ENCODE measurements at regions not wholly inside any gene's neighbourhood (a gene's known extent, or its start where the extent isn't known, plus 50 kb on each side); places are given as distances from the start of the nearest gene placed in this dataset.

- no peak overlapping the region for H3K27ac Mint-ChIP-seq
- Histone ChIP-seq H3K4me3 (replicated peaks in 1 of 3; ENCODE audit: low read depth in 2 of 3, low read length in 3 of 3) (no peak overlapping the region), H3K36me3 (replicated peaks in 1 of 2; ENCODE audit: control insufficient read depth in 1 of 2, insufficient read depth in 2 of 2, low read length in 2 of 2) (no peaks in the 10 kb centered on the region), H3K4me2 (replicated peaks; ENCODE audit: extremely low read depth, low read length, poor library complexity, severe bottlenecking) (no peak overlapping the region), H3K27me3 (ENCODE audit: control insufficient read depth in 2 of 2, insufficient read depth in 2 of 2, low read length in 2 of 2) (no peaks in the 10 kb centered on the region), H2AFZ (ENCODE audit: insufficient read depth, low read depth, low read length, poor library complexity, severe bottlenecking) (no peak overlapping the region), H3K9me3 (replicated peaks in 1 of 2; ENCODE audit: control insufficient read depth in 1 of 2, insufficient read depth in 1 of 2, low read length in 2 of 2) (no peaks in the 10 kb centered on the region), H3K4me1 (ENCODE audit: control insufficient read depth in 1 of 2, insufficient read depth in 2 of 2, low read length in 2 of 2) (peaks cover 0 to 6% of the 10 kb centered on the region in 2 donors), H3K9ac (ENCODE audit: insufficient read depth, low read length, poor library complexity, severe bottlenecking) (no peak overlapping the region), H3K27ac (ENCODE audit: low read depth in 1 of 2, low read length in 2 of 2) (no peak overlapping the region), H3K79me2 (ENCODE audit: insufficient read depth, low read length) (no peaks in the 10 kb centered on the region), H4K20me1 (ENCODE audit: insufficient read depth, low read length) (no peaks in the 10 kb centered on the region)
- H3K36me3 Mint-ChIP-seq, result no peaks in the 10 kb centered on the region
- no peak for DNase-seq
- WGBS (ENCODE audit: insufficient coverage), result 88% methylated on average over 1 of the region's 2 CpGs
- H3K9me3 Mint-ChIP-seq, result peaks cover 0 to 5% (median 3%) of the 10 kb centered on the region in 7 donors
- TF ChIP-seq, protein P1, sequence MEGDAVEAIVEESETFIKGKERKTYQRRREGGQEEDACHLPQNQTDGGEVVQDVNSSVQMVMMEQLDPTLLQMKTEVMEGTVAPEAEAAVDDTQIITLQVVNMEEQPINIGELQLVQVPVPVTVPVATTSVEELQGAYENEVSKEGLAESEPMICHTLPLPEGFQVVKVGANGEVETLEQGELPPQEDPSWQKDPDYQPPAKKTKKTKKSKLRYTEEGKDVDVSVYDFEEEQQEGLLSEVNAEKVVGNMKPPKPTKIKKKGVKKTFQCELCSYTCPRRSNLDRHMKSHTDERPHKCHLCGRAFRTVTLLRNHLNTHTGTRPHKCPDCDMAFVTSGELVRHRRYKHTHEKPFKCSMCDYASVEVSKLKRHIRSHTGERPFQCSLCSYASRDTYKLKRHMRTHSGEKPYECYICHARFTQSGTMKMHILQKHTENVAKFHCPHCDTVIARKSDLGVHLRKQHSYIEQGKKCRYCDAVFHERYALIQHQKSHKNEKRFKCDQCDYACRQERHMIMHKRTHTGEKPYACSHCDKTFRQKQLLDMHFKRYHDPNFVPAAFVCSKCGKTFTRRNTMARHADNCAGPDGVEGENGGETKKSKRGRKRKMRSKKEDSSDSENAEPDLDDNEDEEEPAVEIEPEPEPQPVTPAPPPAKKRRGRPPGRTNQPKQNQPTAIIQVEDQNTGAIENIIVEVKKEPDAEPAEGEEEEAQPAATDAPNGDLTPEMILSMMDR (IDR thresholded peaks at IDR 0.05), result no peak
- H3K4me3 Mint-ChIP-seq, result no peak overlapping the region
- peaks cover 5% of the 10 kb centered on the region for H3K4me1 Mint-ChIP-seq
- peaks cover 2 to 15% (median 7%) of the 10 kb centered on the region in 3 donors for H3K27me3 Mint-ChIP-seq (ENCODE audit: low read depth in 3 of 3)
- intact Hi-C loops (cut with micrococcal nuclease), result no loop called here
Observed at GRCh38 chr10:44306762-44307161, 78.1 kb downstream of the CXCL12 start.

DNA sequence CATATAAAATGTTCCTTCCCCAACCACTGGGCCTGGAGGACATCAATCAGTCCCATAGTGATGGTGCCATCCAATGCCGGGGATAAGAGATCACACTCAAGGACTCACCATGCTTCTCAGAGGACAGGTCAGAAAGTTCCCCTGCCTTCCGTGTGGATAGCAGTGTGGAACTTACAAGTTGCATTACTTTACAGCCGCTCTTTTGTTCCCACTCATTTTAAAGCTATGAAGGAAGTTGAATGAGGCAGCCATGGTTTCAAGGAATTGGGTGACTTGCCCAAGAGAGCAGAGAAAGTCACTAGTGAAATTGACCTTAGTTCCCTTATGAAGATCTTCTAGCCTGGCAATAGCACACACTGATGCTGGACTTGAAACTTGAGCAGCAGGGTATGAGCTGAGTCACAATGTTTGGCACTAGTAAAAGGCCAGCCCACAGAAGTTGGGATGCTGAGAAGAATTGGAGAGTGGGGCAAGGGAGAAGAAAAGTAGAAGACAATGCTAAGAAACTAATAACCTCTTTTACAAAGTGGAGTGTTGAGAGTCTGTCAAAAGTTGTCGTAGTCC, 78.7 kb downstream of the CXCL12 start:
- Histone ChIP-seq H3K27ac (ENCODE audit: low read depth in 1 of 2, low read length in 2 of 2) (no peak overlapping the region), H3K4me1 (ENCODE audit: control insufficient read depth in 1 of 2, insufficient read depth in 2 of 2, low read length in 2 of 2) (peaks cover 0 to 6% of the 10 kb centered on the region in 2 donors), H3K27me3 (ENCODE audit: control insufficient read depth in 2 of 2, insufficient read depth in 2 of 2, low read length in 2 of 2) (no peaks in the 10 kb centered on the region), H3K9ac (ENCODE audit: insufficient read depth, low read length, poor library complexity, severe bottlenecking) (no peak overlapping the region), H3K36me3 (replicated peaks in 1 of 2; ENCODE audit: control insufficient read depth in 1 of 2, insufficient read depth in 2 of 2, low read length in 2 of 2) (no peaks in the 10 kb centered on the region), H3K4me2 (replicated peaks; ENCODE audit: extremely low read depth, low read length, poor library complexity, severe bottlenecking) (no peak overlapping the region), H2AFZ (ENCODE audit: insufficient read depth, low read depth, low read length, poor library complexity, severe bottlenecking) (no peak overlapping the region), H3K79me2 (ENCODE audit: insufficient read depth, low read length) (no peaks in the 10 kb centered on the region), H3K9me3 (replicated peaks in 1 of 2; ENCODE audit: control insufficient read depth in 1 of 2, insufficient read depth in 1 of 2, low read length in 2 of 2) (no peaks in the 10 kb centered on the region), H4K20me1 (ENCODE audit: insufficient read depth, low read length) (no peaks in the 10 kb centered on the region), H3K4me3 (replicated peaks in 1 of 3; ENCODE audit: low read depth in 2 of 3, low read length in 3 of 3) (no peak overlapping the region)
- Mint-ChIP-seq H3K27ac (no peak overlapping the region), H3K4me3 (no peak overlapping the region), H3K27me3 (ENCODE audit: low read depth in 3 of 3) (peaks cover 2 to 12% (median 4%) of the 10 kb centered on the region in 3 donors), H3K36me3 (no peaks in the 10 kb centered on the region), H3K4me1 (peaks cover 2% of the 10 kb centered on the region), H3K9me3 (peaks cover 0 to 5% (median 3%) of the 10 kb centered on the region in 7 donors)
- intact Hi-C loops (cut with micrococcal nuclease), result no loop called here
- TF ChIP-seq, protein P1 (IDR thresholded peaks at IDR 0.05), result no peak
- no peak for DNase-seq
- WGBS (ENCODE audit: insufficient coverage), result 40% methylated on average over 2 of the region's 4 CpGs
